Uterus (tissue), 2 donors: ENCODE measurements at regions not wholly inside any gene's neighbourhood (a gene's known extent, or its start where the extent isn't known, plus 50 kb on each side); places are given as distances from the start of the nearest gene placed in this dataset.

ENCODE experiments used
- CTCF ChIP-seq, 4 experiments: fragments of 200-600 bp in 2 of 4; fragments of 450-650 bp in 2 of 4; sonication (generic) in 2 of 4; IDR thresholded peaks; one replicate each; pipeline ENCODE4 v1.5.1; 2016 to 2019; ENCODE audit warnings: antibody characterized with exemption in 4 of 4, mild to moderate bottlenecking in 2 of 4, moderate library complexity in 1 of 4
- POLR2A ChIP-seq, 2 donors: fragments of 450-650 bp; IDR thresholded peaks; one replicate each; pipeline ENCODE4 v1.6.1; 2016; ENCODE audit warnings: antibody characterized with exemption in 2 of 2, mild to moderate bottlenecking in 1 of 2, moderate library complexity in 1 of 2

DNA sequence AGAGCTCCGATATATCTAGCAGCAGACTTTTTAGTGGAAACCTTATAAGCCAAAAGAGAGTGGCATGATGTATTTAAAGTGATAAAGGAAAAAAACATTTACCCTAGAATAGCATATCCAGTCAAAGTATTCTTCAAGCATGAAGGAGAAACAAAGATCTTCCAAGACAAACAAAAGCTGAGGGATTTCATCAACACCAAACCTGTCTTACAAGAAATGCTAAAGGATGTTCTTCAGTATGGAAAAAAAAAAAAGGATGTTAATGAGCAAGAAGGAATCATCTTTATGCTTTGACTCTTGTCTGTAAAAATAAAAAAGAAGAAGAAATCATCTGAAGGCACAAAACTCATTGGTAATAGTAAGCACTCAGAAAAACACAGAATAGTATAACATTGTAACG lies 338.2 kb downstream of the TLE1 start:
- TF ChIP-seq POLR2A (IDR thresholded peaks at IDR 0.05), result no peak
- TF ChIP-seq CTCF (IDR thresholded peaks at IDR 0.05), result no peak
